GM20431 (cell line): ENCODE measurements at regions not wholly inside any gene's neighbourhood (a gene's known extent, or its start where the extent isn't known, plus 50 kb on each side); places are given as distances from the start of the nearest gene placed in this dataset.
"Not testable (repeated sequence)": the region's sequence is repeated elsewhere in the genome, so short reads cannot be mapped to it uniquely, and the experiment has no call there.

Experiments
- in situ Hi-C: fragments of 300-500 bp; cut with MseI, MboI; formaldehyde crosslinking; loops from one replicate; pipeline ENCODE4 v1.15.0; 2020; ENCODE audit warnings: low sequenced_read_pairs; ENCODE audit not compliant: unreplicated experiment

DNA sequence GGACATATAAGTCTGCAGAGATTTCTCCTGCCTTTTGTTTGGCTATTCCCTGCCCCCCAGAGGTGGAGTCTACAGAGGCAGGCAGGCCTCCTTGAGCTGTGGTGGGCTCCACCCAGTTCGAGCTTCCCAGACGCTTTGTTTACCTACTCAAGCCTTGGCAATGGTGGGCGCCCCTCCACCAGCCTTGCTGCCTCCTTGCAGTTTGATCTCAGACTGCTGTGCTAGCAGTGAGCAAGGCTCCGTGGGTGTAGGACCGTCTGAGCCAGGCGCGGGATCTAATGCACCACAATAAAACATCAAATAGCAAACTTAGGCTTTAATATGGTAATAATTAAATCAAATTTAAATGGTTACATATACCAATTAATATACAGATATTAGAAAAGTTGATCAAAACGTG is 525.4 kb downstream of the RERGL start:
- in situ Hi-C loops = not testable (repeated sequence)

DNA sequence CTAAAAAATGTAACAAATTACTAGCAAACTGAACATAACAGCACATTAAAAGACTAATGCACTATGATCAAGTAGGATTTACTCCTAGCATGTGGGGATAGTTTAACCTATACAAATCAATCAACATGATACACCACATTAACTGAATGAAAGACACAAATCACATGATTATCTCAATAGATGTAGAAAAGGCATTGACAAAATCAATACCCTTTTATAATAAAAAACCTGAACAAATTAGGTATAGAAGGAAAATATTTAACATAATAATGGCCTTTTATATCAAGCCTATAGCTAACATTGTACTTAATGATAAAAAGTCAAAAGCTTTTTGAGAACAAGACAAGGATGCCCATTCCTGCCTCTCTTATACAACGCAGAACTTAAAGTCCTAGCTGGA is 540.0 kb downstream of the RERGL start:
- in situ Hi-C loops = no loop called here

DNA sequence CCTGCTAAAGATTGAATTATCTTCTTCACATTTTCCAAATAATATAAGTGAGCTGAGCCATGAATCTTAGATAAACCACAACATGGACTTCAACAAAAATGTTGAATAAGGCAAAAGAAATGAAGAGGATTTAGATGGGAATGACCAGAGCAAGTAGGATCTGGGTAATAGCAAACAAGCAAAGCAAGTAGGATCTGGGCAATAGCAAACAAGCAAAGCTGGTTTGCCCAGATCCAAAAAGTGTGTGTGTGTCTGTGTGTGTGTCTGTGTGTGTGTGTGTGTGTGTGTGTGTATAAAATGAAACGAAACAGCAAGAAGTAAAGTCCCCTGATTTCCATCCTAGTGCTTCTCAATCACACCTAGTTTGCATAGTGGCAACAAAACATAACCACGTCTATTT is 549.1 kb downstream of the RERGL start:
- in situ Hi-C loops = no loop called here

DNA sequence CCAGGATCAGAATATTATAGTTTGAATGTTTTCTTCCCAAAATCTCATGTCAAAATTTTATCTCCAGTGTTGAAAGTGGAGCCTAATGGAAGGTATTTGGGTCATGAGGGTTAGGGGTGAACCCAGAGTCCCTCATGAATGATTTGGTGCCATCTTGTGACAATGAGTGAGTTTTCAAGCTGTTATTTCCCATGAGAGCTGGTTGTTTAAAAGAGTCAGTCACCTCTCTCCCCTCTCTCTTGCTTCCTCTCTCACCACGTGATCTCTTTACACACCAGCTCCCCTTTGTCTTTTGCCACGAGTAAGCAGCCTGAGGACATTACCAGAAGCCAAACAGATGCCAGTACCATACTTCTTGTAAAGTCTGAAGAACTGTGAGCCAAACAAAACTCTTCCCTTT is 561.6 kb downstream of the RERGL start:
- in situ Hi-C loops = no loop called here

DNA sequence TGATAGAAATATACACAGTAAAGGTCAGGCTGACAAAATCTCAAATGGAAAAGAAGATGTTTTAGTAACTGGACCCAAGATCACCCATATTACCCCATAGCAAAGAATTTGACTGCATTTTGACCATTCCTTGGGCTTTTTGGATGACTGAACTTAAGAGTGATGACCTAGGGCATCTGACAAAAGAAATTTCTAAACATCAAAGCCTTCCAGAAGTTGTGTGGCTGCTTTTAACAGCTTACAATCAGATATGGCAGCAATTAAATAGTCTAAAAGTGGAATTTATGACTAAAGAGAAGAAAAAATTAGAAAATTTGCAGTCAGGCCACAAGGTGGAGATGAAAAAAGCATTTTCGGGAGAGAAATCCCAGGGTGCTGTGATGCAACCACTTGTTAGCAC is 563.0 kb downstream of the RERGL start:
- in situ Hi-C loops = no loop called here

DNA sequence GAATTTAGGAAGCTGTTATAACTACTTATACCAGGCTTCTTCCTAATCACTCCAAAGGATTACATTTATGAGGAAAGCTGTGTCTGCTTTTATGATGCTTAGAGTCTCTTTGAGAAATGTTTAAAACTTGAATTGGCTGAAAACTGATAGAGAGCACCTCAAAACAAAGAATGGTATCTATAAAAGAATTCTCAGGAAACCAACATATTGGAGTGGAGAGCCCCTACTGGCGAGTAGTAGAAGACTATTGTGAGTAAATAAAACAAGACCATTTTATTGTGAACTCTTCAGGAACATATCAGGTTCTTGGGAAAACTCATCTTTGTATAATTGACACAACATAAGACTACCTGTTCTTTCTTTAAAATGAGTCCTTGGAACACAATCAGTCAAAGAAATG is 578.6 kb downstream of the RERGL start:
- in situ Hi-C loops = no loop called here

DNA sequence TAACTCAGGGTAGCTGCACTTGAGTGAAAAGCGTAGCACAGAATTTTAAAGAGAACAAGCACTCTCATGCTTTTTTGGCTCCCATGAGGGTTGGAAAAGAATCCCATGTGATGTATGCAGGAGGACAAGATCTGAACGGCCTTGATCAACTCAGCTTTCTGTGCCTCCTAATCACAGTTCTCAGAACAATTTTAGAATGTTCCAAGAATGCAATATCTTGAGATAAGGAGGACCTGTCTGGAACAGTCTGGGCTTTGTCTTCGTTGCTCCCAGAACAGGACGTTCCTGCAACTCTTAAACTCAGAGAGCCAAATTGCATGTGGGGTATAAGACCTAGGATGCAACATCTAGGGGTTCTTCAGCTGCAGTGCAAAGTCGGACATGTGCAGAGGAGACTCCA is 582.7 kb downstream of the RERGL start:
- in situ Hi-C loops = no loop called here

DNA sequence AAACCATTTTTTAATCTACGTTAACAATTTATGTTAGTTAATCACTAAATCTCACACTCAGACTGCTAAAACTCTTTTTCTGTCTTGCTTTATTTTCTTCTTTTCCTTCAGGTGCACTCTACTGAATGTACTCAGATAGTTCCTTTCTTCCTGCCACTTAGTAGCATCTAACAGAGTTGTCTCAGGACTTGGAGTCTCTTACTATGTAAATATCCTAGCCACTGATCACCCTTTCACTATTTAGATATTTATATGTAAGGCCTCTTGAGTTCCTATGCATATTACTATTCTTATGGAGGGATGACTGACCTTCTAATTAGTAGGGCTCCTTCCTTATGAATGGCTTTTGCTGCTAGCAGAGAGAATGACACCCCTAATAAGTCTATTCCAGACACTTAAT is 586.3 kb downstream of the RERGL start:
- in situ Hi-C loops = no loop called here

DNA sequence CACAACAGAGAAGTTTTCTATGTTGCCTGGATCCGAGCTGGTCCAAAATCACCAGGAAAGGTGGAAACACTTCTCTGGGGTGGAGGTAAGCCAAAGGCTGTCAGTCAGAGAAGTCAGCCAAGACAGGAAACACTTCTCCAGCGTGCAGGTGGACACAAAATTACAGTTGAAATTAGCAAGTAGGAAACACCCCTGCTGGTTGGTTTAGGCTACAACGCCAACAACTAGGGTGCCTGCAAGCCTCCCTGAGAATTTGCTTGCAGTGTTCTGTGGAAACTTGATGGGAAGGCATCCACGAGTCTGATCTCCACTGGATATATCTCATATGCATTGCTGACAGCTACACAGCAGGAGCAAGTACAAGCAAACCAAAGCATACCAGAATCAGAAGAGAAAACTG is 600.5 kb downstream of the RERGL start:
- in situ Hi-C loops = no loop called here

DNA sequence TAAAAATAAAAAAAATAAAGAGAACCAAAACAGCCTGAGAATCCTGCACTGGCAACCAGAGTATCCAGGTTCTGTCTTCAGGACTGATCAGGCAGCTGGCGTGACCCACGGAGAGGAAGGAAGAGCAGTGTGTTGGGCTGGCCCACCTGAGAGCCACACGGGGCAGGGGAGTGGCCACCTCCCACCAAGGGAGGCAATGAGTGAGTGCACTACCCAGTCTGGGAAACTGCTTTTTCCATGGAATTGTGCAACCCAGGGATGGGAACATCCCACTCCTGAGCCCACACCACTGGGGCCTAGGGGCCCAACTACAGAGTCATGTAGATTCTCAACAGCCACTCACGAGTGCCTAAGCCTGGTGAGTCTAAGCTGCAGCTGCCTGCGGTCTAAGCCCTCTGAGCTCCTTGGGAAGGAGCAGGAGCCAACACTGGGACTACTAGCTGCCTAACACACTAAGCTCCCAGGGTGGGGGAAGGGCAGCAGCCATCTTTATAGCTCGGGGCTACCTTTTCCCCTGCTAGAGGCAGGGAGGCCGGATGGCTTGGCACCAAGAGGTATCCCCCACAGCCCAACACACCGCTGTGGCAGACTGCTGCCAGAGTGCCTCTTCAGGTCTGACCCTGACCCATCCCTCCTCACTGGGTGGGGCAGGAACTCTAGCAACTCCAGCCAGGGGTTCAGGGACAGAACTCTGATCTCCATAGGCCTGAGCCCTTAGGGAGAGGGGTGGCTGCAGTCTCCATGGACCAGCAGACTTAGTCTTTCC is 610.9 kb downstream of the RERGL start:
- in situ Hi-C loops = no loop called here

DNA sequence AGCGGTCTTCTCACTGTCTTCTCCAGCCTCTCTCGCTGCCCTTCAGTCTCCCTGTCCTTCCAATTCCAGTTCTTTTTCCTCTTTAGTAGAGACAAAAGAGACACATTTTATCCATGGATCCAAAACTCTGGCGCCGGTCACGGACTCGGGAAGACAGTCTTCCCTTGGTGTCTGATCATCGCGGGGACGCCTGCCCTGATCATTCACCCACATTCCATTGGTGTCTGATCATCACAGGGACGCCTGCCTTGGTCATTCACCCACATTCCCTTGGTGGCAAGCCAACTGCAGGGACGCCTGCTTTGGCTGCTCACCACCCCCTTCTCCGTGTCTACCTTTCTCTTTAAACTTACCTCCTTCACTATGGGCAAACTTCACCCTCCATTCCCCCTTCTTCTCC is 619.5 kb downstream of the RERGL start:
- in situ Hi-C loops = no loop called here

DNA sequence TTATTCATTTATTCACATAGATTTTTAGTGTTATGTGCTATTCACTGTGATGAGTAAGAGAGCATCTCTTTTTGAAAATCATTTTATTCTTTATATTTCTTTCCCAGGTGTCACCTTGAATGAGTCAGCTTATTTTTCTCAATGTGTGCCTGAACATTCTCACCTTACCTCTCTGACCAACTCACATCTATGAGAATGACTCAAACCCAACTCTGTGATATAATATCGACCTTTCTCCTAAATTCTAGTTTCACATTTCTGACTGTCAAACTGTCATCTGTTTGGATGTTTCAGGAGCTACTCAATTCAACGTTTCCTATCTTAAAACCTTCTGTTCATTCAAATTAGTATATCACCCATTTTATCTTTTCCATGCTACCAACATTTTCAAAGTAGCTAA is 630.8 kb downstream of the RERGL start:
- in situ Hi-C loops = no loop called here

DNA sequence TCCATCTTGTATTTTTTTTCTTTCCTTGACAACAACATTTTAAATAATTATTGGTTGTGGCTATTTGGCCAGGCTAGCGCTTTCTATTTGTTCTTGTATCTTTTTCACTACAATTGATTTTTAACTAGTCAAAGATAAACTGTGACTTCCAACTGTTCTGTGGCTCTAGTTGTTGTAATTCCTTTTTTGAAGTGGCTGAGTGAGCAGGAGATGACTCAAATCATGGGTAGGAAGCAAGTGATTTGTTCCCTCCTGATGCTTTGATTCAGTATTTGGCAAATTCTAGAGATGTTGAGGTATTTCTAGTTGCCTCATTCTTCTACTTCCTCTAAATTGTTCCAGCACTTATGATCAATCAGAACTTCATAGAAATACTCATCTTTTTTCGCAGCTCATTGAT is 633.5 kb downstream of the RERGL start:
- in situ Hi-C loops = no loop called here

DNA sequence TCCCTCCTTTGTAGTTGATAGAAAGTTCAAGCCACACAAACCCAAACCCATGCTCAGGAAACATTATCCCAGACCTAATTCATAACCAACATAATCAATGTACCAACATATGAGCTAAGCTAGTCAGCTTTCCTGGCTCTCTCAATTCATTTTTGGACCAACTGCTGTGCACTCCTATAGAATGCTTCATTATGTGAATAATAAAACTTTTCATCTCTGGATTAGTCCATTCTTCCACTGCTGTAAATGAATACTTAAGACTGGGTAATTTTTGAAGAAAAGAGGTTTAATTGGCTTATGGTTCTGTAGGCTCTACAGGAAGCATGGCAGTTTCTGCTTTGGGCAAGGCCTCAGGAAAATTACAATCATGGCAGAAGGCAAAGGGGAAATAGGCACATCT is 651.9 kb downstream of the RERGL start:
- in situ Hi-C loops = no loop called here

DNA sequence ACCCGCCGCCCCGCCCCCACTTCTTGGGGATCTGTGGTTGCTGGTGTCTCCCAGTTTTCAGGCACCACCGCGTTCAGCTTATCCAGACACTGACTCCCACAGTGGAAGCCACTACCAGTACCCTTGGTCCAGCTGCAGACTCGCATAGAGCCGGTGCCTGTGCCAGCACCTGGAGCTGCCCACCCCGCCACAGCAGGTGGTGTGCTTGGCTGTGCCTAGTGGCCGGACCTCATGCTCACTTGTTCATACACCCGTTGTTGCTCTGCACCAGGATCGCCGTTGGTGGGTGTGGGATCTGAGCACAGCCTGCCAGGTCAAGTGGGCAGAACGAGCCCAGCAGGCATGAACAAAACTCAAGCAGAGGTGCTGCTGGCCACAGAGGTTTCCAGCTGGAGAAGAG is 673.2 kb downstream of the RERGL start:
- in situ Hi-C loops = no loop called here

DNA sequence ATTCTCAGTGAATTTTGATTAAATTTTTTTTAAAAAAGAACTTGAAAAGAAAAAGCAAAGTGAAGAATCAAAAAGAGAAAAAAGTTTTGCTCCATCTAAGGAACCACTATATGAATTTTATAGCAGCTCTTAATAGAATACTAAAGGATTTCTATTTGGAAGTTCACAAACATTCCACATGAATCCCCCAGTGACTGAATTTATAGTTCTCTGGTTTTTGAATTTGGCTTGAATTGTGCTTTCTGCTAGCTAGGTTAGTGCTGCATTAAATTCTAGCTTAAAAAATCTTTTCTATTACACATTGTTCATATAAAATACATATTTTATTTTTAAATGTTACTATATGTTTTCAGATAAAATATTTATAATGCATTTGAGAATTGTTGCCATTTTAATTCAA is 675.4 kb downstream of the RERGL start:
- in situ Hi-C loops = no loop called here

DNA sequence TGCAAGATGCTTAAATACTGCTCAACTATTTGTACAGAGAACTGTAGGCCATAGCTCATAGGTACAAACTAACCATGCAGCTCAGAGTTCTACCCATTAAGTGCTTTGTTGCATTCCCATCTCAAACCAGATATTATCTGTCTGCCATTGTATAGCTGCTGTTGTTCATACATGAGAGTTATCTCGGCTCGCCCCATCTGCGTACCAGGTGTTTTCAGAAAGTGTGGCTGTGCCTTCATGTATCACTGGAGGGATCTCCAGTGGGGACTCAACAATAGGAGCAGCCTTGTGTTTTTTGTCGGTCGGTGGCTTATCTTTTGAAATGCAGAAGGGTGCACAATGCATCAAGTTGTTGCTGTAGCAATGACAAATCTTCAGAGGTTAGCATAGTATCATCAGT is 678.3 kb downstream of the RERGL start:
- in situ Hi-C loops = no loop called here

DNA sequence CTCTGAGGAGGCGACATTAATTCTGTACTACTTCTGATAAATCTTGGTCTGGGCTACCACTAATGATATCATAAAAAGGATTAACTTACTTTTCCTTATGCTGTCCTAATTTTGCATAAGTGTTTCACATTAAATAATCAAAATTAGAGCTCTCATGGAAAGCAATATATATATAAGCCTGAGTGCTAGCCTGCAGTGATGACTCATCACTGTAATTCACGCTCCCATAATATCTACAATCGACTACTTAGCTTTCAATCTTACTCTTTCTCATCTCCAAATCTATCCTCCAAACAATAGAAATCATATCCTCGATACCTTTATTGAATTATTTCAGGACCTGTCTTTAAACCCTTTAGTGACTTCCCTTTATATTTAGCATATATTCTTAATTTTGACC is 701.3 kb downstream of the RERGL start:
- in situ Hi-C loops = no loop called here

DNA sequence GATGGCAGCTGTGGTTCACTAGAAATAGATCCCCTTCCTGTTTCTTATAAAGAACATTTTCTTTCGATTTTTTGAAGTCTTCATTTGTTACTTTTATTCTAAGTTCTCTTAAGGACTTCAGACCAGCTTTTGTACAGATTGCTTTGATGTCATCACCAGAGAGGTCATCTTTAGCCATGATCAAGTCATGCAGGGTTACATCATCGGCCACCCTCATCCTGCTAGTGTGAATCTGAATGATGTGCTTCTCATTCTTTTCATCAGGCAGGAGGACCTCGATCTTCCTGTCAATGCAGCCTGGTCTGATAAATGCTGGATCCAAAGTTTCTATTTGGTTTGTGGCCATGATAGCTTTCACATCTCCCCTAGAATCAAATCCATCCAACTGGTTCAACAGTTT is 706.7 kb downstream of the RERGL start:
- in situ Hi-C loops = no loop called here

DNA sequence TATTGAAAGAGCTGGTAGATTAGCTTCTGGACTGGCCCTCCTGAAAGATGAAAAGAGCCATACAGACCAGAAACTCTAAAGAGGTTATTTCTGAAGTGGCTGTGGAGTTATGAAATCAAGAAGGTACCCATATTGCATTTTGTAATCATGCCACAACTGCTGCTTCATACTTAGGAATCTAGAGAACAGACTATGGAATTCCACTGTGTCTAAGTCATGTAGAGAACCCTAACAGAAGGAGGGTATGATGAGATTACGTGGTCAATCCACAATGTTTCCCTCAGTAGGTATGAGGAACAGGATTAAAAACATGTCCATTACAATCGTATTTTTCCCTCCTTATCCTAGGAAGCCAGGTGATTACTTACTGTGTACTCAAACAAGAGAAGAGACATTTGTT is 708.8 kb downstream of the RERGL start:
- in situ Hi-C loops = no loop called here

DNA sequence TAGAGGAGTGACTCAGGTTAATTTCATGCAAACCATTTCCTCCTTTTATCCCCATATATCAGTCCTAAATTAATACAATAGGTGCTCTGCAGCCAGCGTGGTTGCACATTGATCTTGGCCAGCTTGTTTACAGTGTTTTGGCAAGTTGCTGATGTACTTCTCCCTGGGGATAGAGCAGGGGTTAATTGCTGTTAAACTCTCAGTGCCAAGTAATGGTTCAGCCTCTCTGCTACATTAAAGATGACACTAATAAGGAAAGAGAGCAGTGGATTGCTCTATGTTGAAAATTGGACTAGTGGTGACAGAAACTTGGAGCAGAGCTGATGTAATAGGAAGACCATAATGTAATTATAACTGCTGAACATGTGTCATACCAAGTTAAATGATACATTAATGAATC is 717.5 kb downstream of the RERGL start:
- in situ Hi-C loops = no loop called here

DNA sequence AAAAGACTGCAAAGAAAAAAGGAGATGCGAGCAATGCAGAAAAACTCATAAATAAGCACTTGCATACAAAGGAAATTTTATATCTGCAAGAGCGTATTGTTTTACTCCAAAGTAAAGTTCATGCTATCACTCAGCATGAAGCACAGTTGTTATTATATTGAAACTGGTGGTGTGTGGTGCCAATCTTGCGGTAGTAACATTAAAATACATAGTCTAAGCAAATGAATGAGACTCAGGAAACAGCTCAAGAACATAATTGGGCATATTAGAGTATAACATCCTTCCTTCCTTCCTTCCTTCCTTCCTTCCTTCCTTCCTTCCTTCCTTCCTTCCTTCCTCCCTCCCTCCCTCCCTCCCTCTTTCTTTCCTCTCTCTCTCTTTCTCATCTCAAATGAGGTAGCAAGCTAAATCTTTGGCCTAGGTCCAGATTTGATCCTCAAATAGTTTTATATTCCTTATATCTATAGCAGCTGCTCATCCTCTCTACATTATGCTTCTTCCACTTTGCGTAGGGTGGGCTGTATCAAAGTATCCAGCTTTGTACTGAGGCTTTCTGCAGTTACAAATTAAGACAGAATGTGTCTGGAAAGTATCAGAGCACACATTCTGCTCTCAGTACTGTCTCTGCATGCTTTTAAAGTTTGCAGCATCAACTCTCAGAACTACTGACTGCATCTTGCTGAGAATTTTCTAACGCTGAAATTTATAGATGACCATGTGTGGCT is 718.3 kb downstream of the RERGL start:
- in situ Hi-C loops = no loop called here
